ENCODE measurements at regions not wholly inside any gene's neighbourhood (a gene's known extent, or its start where the extent isn't known, plus 50 kb on each side); places are given as distances from the start of the nearest gene placed in this dataset.
"Not testable (repeated sequence)": the region's sequence is repeated elsewhere in the genome, so short reads cannot be mapped to it uniquely, and the experiment has no call there.

DNA sequence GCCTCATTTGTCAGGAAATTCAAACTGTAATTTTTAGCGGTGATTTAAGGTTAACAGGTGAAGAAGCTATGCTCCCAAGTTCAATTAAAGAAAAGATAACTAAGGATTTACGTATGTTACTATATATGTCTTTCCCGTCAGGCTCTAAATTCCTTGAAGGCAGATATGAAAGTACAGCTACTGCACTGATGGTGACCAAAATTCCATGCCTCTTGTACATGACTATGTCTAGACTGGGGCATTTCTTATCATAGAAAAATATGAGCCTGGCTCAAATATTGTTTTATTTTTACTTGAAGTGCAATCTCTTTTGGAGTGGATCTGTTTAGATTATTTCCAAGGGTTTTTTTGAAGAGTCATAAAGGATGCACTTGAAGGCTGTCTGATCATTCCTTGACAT lies 647.1 kb upstream of the KCNMB2 start:
- DNase-seq = no peak

DNA sequence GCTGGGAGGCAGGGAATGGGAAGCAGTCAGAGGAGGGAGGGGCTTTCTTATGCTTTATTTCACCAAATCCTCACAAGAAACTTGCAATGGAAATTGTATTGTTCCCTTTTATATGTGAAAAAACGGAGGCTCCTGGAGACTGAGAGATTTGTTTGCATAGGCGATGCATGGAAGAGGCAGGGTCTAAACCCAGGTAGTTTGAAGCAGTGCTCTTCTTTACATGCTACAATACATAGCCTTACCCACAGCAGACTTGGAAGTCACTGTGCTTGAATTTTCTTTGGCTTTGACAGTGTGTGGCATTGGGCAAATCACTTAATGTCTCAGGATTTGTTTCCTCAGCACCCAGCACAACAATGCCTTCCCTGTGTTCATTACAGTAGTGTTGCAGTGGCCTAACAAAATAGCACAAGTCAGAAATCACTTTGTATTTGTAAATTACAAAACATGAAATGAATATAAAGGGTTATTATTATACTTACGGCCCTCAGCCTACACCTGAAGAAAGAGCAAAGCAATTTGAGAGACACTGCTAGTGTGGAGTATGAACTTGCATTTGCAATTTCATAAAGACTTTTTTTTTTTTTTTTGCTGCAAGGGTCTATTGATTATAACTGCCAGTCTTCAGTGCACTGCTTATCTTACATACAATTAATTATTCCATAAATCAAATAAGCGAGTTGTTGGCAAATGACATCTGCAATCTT lies 646.4 kb upstream of the KCNMB2 start:
- DNase-seq = no peak

DNA sequence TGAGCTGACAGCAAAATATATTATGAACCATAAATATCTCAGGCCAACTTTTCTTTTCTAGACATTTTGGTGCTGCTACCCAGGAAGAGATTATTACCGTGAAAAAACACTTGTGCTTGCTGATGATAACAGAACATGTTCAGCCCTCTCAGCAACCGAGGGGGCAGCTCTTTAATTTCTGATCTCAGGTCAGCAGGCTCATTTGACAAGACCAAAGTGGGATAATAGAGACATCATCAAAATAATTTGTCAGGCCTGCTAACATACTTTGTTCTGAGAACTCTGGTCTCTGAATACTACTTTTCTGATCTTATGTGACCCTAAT lies 645.9 kb upstream of the KCNMB2 start:
- DNase-seq = no peak

DNA sequence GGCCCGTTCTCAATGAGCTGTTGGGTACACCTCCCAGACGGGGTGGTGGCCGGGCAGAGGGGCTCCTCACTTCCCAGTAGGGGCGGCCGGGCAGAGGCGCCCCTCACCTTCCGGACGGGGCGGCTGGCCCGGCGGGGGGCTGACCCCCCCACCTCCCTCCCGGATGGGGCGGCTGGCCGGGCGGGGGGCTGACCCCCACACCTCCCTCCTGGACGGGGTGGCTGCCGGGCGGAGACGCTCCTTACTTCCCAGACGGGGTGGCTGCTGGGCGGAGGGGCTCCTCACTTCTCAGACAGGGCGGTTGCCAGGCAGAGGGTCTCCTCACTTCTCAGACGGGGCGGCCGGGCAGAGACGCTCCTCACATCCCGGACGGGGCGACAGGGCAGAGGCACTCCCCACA lies 644.7 kb upstream of the KCNMB2 start:
- not testable (repeated sequence) for DNase-seq

DNA sequence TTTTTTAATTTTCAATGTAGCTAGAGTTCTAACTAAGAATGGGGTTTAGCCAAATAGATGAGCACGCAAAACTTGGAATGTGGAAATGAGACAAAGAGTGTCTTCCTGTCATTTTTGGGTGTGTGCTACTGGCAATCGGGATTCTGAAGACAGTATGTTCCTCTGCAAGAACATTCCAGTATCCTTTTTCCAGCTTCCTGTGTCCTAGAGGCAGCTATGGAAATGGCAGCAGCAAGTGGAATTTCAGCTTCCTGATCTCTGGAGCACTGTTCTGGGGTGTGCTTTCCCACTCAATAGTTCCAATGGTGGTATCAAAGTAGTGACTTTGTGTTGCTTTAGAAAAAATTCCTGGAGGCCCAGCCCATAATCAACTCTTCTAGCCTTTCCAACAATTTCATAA lies 642.9 kb upstream of the KCNMB2 start:
- DNase-seq = no peak

DNA sequence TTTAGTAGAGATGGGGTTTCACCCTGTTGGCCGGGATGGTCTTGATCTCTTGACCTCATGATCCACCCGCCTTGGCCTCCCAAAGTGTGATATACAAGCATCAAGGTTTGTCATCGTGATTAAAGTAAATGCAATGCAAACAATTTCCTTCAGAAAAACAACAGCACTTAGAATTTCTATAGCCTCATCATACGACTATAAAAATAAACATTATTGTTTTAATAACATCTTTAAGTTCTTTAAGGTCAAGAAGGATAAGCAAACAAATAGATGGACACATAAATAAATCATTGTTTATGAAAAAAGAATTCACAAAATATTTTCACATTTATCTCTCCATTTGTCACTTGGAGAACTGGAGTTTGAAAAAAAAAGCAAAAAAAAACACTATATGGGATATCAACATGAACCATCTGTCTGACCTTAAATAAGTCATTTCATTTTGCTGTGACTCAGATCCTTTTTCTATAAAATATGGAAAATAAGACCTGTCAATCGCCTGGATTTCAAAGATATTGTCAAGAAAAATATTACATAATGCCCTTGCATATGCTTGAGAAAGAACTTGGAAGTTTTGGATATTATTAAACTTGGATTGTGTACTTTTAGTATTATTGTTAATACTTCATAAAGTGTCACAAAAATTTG lies 642.0 kb upstream of the KCNMB2 start:
- DNase-seq = no peak

DNA sequence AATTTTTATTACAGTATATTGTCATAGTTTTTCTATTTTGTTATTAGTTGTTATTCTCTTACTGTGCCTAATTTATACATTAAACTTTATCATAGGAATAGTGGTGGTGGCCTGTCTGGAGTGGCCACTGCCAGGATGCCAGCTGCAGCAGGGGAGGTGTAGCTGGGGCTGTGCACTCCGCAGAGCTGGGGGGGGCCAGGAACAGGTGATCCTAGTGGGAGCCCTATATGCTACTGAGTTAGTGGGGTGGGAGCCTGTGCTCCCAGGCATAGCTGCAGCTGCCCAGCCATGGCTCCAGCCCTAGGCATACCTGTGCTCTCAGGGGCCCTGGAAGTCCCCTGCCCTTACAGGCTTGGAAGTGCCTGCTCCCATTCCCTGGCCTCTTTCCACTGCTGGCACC lies 638.1 kb upstream of the KCNMB2 start:
- no peak for DNase-seq

DNA sequence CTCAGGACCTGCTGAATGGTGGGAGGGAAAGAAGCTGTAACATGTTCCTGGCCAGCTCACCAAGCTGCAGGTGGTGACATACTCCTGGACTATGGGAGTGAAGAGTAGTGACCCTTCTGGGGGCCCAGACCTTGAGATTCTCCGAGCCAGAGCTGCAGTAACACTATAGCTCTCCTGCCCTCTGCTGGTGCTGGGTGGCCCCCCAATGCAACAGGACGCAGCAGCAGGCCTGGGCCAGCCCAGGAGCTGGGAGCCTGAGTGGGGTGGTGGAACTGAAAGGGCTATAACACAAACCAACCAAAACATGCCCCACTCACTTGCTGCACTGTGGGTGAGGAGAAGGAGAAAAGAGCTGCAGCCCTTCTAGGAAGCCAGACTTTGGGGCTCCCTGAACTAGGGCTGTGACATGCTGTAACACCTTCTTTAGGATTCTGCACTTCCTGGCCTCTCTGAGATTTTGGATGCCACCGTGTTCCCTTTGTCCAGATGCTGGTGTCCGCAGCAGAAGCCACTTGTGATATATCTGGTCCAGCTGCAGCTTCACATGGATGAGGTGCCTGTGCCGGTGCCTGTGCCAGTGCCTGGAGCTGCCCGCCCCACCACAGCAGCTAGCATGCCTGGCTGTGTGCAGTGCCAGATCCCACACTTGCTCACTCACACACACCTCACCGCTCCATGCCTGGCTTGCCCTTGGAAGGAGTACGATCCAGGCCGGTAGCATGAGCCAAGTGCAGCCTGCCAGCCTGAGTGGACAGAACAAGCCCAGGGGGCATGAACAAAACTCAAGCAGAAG lies 636.8 kb upstream of the KCNMB2 start:
- no peak for DNase-seq

DNA sequence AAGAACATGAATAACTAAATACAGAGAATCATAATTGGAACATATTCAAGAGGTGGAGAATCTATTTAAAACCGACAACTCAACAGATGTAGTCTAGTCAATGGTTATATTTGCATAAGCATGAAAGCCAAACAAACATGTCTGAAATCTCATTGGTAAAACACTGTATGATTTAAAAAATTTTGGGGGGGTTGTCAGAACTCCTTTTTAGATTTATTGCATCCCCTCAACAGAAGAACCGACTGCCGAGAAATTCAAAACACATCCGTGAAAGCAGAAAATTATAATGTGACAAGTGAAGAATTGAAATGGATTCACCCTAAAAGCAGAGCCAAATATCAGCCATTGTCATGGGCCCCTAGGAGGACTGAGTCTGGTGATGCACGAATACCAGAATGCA lies 633.4 kb upstream of the KCNMB2 start:
- DNase-seq = no peak

DNA sequence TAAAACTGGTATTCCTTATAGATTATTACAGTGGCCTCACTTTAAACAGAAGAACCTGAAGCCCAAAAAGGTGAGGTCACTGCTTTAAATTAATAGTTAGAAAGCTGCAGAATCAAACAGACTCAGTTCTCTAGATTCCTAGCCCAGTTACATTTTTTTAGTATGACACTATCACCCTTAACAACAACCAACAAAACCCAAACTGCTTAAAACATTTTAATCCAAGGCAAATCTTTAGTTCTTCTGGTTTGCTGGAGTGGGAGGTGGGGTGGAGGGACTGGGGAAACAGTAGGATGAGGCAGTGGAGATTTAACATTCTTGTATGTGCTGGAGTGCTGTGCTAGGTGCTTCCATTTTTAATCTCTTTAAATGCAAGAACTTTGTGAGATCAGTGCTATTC lies 631.6 kb upstream of the KCNMB2 start:
- no peak for DNase-seq

DNA sequence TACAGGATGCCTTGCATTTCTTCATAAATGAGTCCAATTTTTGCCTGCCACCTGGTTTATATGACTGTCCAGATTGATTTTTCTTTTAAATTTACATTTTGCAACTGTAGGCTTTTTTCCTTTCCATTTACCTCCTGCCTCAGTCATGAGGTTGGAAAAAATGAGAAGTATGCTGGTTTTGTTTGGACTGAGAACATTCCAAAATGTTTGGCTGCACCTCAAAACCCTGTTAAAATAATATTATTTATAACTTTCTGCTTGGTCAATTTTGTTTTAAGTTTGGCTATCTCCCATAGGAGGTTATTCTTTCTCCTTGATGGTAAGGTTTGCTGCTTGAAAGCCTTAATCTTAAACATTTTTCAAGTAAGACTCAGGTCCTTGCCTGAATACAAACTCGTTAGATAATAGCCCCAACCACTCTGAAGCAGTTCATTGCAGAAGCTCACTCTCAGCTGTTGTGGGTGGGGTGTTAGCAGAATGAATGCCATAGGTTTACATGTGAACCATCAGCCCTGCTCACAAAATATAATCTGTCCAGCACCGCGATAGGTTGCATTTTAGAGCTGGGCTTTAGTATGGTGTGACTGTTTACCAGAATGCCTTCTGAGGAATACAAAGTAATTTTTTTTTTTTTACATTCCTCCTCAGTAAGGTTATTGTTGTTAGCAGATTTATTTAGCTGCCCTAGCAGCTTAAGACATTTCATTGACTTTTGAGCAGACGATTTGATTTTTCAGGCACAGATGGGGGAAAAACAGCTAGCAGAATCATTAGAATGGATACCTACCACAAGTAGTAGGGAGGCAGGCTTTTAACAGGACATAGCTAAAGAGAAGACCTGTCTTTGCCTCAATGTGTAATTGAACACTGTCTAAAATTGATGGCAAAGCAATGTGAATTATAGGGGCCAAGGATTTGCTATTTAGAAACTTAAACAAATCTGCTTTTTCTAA lies 630.8 kb upstream of the KCNMB2 start:
- no peak for DNase-seq

DNA sequence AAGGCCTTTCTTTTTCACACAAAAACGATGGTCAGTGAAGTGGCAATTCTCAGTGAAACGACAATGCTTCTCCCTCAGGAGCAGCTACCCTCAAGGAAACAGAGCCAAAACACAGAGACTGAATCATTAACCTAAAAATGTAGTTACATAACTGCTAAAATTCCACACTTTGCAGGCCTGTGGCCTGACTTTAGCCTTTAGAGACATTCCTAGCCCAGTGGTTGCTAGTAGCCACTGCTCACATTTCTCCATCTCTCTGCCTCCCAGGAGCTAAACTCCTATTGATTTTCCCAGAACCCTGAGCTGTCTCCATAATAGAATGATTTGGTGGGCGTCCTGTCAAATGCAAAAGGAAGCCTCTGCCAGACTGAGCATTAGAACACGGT lies 630.1 kb upstream of the KCNMB2 start:
- no peak for DNase-seq

DNA sequence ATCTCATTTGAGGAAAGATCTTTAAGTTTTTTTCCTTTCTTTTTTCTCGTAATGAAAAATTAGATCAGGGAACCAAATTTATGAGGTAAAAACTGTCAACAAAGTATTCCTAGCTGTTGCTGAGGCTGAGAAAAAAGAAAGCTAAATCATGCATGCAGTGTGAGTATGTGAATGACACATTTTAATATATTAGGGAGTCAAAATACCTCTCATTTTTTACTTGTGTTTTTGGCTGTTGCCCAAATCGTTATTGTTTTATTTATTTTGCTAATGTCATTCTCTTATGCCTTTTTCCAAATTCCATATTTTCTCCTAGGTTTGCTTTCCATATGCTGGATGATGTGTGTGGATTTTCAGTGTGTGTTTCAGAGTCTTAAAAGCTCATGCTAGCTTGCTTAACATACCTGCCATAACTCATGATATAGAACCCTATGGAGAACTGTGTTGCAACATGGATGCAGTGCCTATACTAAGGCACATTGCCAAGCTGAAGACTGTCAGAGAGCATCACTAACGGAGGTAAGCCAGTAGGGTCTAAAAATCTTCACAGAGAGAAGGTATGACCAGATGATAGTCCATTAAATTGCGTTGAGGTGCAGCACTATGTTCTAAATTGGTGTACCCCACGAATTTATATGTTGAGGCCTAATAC lies 629.5 kb upstream of the KCNMB2 start:
- no peak for DNase-seq

DNA sequence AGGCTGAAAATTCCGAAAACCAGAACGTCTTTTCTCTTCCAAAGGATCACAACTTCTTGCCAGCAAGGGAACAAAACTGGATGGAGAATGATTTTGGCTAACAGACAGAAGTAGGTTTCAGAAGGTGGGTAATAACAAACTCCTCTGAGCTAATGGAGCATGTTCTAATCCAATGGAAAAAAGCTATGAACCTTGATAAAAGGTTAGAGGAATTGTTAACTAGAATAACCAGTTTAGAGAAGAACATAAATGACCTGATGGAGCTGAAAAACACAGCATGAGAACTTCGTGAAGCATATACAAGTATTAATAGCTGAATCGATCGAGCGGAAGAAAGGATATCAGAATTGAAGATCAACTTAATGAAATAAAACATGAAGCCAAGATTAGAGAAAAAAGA lies 626.7 kb upstream of the KCNMB2 start:
- DNase-seq = not testable (repeated sequence)

DNA sequence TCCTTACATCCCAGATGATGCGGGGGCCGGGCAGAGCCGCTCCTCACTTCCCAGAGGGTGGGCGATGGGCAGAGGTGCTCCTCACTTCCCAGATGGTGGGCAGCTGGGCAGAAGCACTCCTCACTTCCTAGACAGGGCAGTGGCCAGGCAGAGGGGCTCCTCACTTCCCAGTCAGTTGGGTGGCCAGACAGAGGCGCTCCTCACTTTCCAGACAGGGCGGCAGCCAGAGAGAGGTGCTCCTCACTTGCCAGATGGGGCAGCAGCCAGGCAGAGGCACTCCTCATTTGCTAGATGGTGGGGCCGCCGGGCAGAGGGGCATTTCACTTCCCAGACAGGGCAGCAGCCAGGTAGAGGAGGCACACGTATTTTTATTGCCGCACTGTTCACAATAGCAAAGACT lies 622.0 kb upstream of the KCNMB2 start:
- no peak for DNase-seq

DNA sequence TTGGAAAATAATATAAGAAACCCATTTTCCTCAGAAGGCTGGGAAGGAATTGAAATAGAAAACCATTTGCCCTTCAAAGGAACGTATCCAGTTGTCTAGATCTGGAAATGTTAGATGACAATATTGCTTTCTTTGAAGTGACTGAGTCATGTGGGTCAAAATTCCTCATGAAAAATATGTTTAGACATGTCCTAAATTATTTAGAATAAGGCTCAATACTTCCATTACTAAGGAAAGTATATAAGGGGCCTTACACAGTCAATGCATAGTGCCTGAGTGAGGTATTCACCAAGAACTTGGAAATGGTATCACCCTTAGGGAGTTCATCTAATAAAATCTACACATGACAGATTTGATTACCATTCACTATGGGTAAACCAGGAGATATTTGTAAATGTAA lies 619.8 kb upstream of the KCNMB2 start:
- DNase-seq = no peak

DNA sequence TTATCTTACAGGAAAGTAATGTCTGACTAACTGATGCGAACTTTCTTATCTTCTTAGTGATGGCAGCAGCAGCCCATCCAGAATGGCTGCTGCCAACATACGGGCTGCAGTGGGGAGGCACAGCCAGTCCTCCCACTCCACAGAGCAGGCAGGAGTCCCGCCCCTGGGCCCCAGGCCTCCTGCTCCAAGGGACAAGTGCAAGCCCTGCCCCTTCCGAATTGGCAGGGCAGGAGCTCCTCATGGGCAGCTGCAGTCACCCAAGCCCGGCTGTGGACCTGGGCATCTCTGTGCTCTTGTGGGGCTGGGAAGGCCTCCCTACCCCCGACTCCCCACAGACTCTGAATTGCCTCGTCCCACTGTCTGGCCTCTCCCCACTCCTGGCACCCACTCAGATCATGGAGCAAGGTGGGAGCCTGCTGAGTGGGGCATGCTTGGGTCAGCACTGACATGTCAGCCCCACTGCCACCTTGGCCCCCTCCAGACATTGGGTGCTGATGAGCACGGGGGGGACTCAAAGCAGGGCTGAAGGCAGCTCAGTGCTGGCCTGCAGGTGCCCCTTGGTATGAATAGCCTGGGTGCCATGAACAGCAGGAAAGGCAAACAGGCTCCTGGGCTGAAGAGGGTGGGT lies 618.9 kb upstream of the KCNMB2 start:
- DNase-seq = no peak

DNA sequence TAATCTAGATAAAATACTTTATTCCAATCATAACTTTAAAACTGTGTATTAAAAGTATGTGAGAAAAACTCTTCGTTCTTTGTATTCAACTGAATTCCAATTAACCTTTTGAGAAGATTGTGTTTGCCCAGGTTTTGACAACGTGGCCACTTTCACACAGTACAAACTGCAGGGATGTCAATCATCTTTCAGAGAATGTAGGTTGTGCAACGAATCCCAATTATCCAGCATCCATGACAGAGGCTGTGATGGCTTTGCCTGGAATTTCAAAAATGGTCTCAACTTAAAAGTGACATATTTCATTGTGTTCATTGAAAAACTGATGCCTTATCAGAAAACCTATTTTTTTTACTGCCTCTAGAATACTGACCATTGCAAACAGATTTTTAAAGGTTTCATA lies 615.1 kb upstream of the KCNMB2 start:
- DNase-seq = no peak

DNA sequence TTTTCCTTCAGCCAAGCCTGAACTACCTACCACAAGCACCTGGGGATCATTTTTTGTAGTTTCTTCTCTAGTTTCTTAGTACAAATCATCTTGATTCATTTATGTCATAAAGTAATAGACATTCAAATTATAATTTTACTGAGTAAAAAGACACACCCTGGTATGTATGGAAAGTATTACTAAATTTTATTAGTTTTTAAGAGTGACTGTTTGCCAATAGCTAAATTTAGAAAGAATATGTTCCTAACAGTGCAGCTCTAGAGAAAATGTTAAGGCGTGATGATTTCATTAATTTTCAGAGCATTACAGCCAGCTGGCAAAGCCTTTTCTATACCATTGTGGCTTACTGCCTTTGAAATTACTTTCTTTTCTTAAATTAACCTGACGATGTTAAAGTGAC lies 612.0 kb upstream of the KCNMB2 start:
- no peak for DNase-seq

DNA sequence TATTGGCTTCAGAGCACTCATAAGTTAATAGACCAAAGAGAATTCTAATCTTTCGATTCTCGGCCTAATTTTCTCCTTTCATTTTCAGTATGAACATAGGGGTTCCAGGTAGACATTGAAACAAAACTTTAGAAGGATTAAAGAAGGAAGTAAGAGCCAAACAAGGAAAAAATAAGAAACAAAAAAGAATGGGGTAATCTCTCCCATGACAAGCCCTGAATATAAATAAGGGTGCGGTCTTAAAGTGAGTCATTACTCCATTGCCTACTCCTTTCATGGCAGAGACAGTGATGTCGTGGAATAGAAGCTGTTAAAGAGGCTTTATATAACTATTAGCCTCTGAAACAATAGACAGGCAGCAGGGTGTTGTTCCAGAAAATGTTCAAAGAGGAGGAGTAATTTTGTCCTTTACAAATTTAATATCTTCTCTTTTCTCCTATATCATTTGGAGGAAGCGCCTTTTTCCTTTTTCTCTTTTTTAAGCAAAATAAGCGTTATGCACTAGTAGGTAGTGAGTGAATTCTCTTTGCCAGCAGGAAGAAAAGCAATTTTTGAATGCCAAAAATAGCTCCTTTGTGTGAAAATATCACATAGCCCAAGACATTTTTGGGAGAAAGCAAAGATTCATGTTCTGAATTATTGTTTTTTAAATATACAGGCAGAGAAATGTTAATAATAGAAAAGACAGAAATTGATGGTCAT lies 607.9 kb upstream of the KCNMB2 start:
- DNase-seq = no peak

DNA sequence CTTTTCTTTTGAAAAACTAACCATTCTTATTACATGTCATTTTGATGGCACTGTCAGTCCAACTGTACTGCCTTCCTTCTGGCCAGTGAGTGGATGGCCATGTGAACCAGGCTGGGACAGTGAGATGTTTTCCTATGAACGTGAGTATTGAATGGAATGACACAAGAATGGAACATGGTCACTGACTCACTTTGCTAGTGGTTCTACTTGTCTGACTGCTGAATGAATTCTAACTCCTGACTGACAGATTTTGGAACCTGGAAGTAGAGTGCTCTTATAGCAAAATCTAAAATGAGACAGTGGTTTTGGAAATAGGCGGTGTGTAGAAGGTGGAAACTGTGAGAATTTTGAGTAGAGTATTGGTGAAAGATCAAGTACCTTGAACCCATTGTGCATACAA lies 606.9 kb upstream of the KCNMB2 start:
- DNase-seq = no peak

DNA sequence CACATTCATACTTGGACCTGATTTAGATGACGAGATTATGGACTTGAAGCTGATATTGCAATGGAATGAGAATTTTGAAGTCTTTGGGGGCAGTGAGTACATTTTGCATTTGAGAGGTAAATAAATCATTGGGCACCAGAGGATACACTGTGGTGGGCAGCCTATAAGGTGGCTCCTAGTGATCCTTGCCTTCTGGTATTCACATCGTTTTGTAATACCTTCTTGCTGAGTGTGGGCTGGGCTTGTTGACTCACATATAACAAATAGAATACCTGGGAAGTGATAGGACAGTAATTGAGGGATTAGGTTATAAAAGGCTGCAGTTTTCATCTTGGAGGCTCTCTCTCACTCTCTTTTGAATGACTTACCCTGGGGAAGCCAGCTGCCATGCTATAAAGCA lies 605.5 kb upstream of the KCNMB2 start:
- no peak for DNase-seq

Data from activated CD4-positive, alpha-beta T cell treated with anti-CD3 and anti-CD28 coated beads for 4 hours (primary cell).